OCI-LY1 (cell line): ENCODE measurements at regions not wholly inside any gene's neighbourhood (a gene's known extent, or its start where the extent isn't known, plus 50 kb on each side); places are given as distances from the start of the nearest gene placed in this dataset.

Experiments used
- H2AFZ ChIP-seq: fragments of 200-600 bp; sonication (generic), shearing (Covaris generic); 2 replicates; pipeline ENCODE4 v1.6.0; 2014; ENCODE audit warnings: antibody characterized with exemption, mild to moderate bottlenecking, low read length
- H3F3A ChIP-seq: fragments of 200-600 bp; sonication (generic), shearing (Covaris generic); 2 replicates; pipeline ENCODE4 v1.6.0; 2014; ENCODE audit warnings: mild to moderate bottlenecking, antibody characterized with exemption, low read length, moderate library complexity; ENCODE audit not compliant: insufficient read depth
- H3K27ac ChIP-seq: fragments of 200-600 bp; sonication (generic); 2 replicates; pipeline ENCODE4 v1.5.1; 2014; ENCODE audit warnings: low read length, mixed run types, mild to moderate bottlenecking, low read depth; ENCODE audit not compliant: poor library complexity, severe bottlenecking
- H3K27me3 ChIP-seq: fragments of 200-600 bp; sonication (generic); 2 replicates; pipeline ENCODE4 v1.6.0; 2014; ENCODE audit warnings: antibody characterized with exemption, mild to moderate bottlenecking, low read length, moderate library complexity; ENCODE audit not compliant: insufficient read depth
- H3K36me3 ChIP-seq: fragments of 200-600 bp; sonication (generic); 2 replicates; pipeline ENCODE4 v1.6.1; 2014; ENCODE audit warnings: mild to moderate bottlenecking, antibody characterized with exemption, low read length, moderate library complexity, mixed read lengths; ENCODE audit not compliant: insufficient read depth
- H3K4me1 ChIP-seq: fragments of 200-600 bp; sonication (generic); 2 replicates; pipeline ENCODE4 v1.5.1; 2014; ENCODE audit warnings: mild to moderate bottlenecking, low read length, moderate library complexity; ENCODE audit not compliant: insufficient read depth, severe bottlenecking
- H3K4me2 ChIP-seq: fragments of 200-600 bp; sonication (generic), shearing (Covaris generic); 2 replicates; pipeline ENCODE4 v1.6.1; 2014; ENCODE audit warnings: low read length
- H3K4me3 ChIP-seq: fragments of 200-600 bp; sonication (generic); 2 replicates; pipeline ENCODE4 v1.5.1; 2014; ENCODE audit warnings: low read length, low read depth, mild to moderate bottlenecking, mixed read lengths; ENCODE audit not compliant: poor library complexity, severe bottlenecking
- H3K79me2 ChIP-seq: fragments of 200-600 bp; shearing (Covaris generic); 2 replicates; pipeline ENCODE4 v1.6.1; 2016; ENCODE audit warnings: mixed run types, low read length, mixed read lengths; ENCODE audit not compliant: insufficient read depth
- H3K9ac ChIP-seq: fragments of 200-600 bp; sonication (generic), shearing (Covaris generic); 2 replicates; pipeline ENCODE4 v1.6.1; 2014; ENCODE audit warnings: mild to moderate bottlenecking, low read length, mixed read lengths
- H3K9me2 ChIP-seq: fragments of 200-600 bp; sonication (generic), shearing (Covaris generic); 2 replicates; pipeline ENCODE4 v1.6.1; 2014; ENCODE audit warnings: low read depth, mild to moderate bottlenecking, low read length, mixed read lengths
- H3K9me3 ChIP-seq: fragments of 200-600 bp; shearing (Covaris generic); 2 replicates; pipeline ENCODE4 v1.6.1; 2014; ENCODE audit warnings: low read length, mixed read lengths
- H4K20me1 ChIP-seq: fragments of 200-600 bp; sonication (generic), shearing (Covaris generic); 2 replicates; pipeline ENCODE4 v1.6.0; 2016; ENCODE audit warnings: mild to moderate bottlenecking, low read length; ENCODE audit not compliant: insufficient read depth
- EZH2 ChIP-seq: fragments of 200-600 bp; sonication (generic), shearing (Covaris generic); IDR thresholded peaks from 2 replicates; pipeline ENCODE4 v1.8.0; 2017; ENCODE audit warnings: borderline replicate concordance, mixed run types, mild to moderate bottlenecking, antibody characterized with exemption, low read length, moderate library complexity, mixed read lengths
- TF ChIP-seq, protein P1 (sequence below): fragments of 200-600 bp; sonication (generic), shearing (Covaris generic); IDR thresholded peaks from 2 replicates; pipeline ENCODE4 v1.5.1; 2017; ENCODE audit warnings: mild to moderate bottlenecking, antibody characterized with exemption, low read length, moderate library complexity, mixed read lengths

DNA sequence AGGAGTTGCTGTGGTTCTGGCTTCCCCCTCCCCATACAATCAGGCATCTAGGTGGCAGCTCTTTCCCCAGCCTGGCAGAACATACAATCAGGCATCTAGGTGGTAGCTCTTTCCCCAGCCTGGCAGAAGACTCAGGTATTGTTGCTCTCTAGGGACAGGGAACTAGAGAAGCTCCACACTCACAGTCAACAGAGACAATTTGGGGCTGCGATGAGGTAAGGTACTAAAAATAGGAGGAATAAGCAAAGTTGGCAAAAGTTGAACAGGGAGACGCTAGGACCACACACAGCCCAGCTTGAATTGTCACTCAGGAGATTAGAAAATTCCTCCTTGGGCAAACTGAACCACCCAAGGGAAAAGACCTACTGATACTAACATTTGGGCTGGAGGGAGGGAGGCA lies 315.5 kb upstream of the CDH5 start:
- Histone ChIP-seq H3F3A (no peaks in the 10 kb centered on the region), H3K79me2 (no peaks in the 10 kb centered on the region), H4K20me1 (no peaks in the 10 kb centered on the region), H2AFZ (no peak overlapping the region), H3K36me3 (no peaks in the 10 kb centered on the region), H3K9ac (no peak overlapping the region), H3K4me3 (no peak overlapping the region), H3K4me1 (no peaks in the 10 kb centered on the region), H3K9me2 (no peaks in the 10 kb centered on the region), H3K9me3 (no peaks in the 10 kb centered on the region), H3K4me2 (no peak overlapping the region), H3K27ac (no peak overlapping the region), H3K27me3 (no peaks in the 10 kb centered on the region)
- TF ChIP-seq EZH2: no peak
- TF ChIP-seq, protein P1, sequence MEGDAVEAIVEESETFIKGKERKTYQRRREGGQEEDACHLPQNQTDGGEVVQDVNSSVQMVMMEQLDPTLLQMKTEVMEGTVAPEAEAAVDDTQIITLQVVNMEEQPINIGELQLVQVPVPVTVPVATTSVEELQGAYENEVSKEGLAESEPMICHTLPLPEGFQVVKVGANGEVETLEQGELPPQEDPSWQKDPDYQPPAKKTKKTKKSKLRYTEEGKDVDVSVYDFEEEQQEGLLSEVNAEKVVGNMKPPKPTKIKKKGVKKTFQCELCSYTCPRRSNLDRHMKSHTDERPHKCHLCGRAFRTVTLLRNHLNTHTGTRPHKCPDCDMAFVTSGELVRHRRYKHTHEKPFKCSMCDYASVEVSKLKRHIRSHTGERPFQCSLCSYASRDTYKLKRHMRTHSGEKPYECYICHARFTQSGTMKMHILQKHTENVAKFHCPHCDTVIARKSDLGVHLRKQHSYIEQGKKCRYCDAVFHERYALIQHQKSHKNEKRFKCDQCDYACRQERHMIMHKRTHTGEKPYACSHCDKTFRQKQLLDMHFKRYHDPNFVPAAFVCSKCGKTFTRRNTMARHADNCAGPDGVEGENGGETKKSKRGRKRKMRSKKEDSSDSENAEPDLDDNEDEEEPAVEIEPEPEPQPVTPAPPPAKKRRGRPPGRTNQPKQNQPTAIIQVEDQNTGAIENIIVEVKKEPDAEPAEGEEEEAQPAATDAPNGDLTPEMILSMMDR: no peak

DNA sequence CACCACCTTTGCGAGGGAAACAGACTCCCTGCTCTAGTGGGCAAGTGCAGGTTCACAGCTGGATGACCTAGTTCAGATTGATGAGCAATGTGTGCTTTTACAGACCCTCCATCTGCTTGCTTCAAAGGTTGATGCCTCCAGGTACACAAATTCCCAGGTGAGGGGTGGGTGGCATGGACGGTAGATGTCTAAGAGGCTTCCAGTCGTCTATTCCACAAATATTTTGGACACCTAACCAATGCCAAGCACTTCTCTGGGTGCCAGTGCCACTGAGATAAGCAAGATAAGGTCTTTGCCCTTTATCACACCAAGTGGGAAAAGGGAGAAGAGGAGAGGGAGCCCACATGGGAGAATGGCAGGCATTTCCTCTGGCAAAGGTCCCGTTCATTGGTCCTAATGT lies 316.6 kb upstream of the CDH5 start:
- Histone ChIP-seq H3K9ac (no peak overlapping the region), H3K9me2 (no peaks in the 10 kb centered on the region), H3K4me1 (no peaks in the 10 kb centered on the region), H3K36me3 (no peaks in the 10 kb centered on the region), H3K27me3 (no peaks in the 10 kb centered on the region), H2AFZ (no peak overlapping the region), H3K4me3 (no peak overlapping the region), H4K20me1 (no peaks in the 10 kb centered on the region), H3K9me3 (no peaks in the 10 kb centered on the region), H3K27ac (no peak overlapping the region), H3K4me2 (no peak overlapping the region), H3F3A (no peaks in the 10 kb centered on the region), H3K79me2 (no peaks in the 10 kb centered on the region)
- TF ChIP-seq EZH2: no peak
- TF ChIP-seq, protein P1: no peak

DNA sequence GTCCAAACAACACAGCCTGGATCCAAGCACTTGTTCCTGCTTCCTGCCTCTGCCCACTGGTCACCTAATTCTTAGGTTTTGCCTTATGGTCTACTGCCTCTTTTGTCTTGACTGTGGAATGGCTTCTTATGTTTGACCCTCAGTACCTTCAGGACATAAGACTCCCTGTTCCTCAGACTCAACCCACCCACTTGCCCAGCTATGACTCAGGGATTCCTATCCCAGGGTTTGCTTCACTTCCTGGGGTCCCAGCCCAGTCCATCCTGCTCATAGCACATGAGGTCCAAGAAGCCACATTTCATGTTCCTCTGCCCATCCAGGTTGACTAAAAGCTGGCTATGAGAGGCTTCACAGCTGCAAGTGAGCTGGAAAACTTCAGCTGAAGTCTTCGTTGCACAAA lies 320.9 kb upstream of the CDH5 start:
- no peaks in the 10 kb centered on the region for H3K27me3 ChIP-seq
- no peak overlapping the region for H2AFZ ChIP-seq
- H3F3A ChIP-seq: no peaks in the 10 kb centered on the region
- no peak overlapping the region for H3K4me3 ChIP-seq
- no peaks in the 10 kb centered on the region for H3K9me3 ChIP-seq
- H3K27ac ChIP-seq: no peak overlapping the region
- no peaks in the 10 kb centered on the region for H3K9me2 ChIP-seq
- TF ChIP-seq, protein P1: no peak
- no peak for TF ChIP-seq EZH2
- H4K20me1 ChIP-seq: no peaks in the 10 kb centered on the region
- no peaks in the 10 kb centered on the region for H3K36me3 ChIP-seq
- H3K79me2 ChIP-seq: no peaks in the 10 kb centered on the region
- H3K4me1 ChIP-seq: no peaks in the 10 kb centered on the region
- H3K9ac ChIP-seq: no peak overlapping the region
- no peak overlapping the region for H3K4me2 ChIP-seq
